B cell (primary cell): ENCODE measurements at regions not wholly inside any gene's neighbourhood (a gene's known extent, or its start where the extent isn't known, plus 50 kb on each side); places are given as distances from the start of the nearest gene placed in this dataset.

Experiments used
- ATAC-seq: fragments of 200-7000 bp; cut with Tn5 transposase; one replicate; pipeline ENCODE4 v1.10.0; 2021; ENCODE audit warnings: low read depth, mild to moderate bottlenecking, moderate number of reproducible peaks, moderate library complexity
- CTCF ChIA-PET: fragments of 350-600 bp; sonication (Branson Sonifier 250); formaldehyde crosslinking; loops from one replicate; lab custom pipeline; 2021; ENCODE audit warnings: antibody characterized with exemption, inconsistent platforms; lab: Charles Lee
- POLR2A ChIA-PET: fragments of 350-600 bp; sonication (Branson Sonifier 250); formaldehyde crosslinking; loops from one replicate; lab custom pipeline; 2021; ENCODE audit warnings: antibody characterized with exemption; lab: Charles Lee
- DNase-seq: peaks from one replicate; pipeline ENCODE4 v3.0.0; 2013
- H2AFZ ChIP-seq: 2 replicates; pipeline ENCODE4 v1.6.1; 2012; ENCODE audit warnings: mild to moderate bottlenecking, low read depth, low read length; ENCODE audit not compliant: insufficient read depth, poor library complexity, severe bottlenecking
- H3K27ac ChIP-seq, 2 donors: 1 replicate in 1 of 2; 2 replicates in 1 of 2; pipeline ENCODE4 v1.5.1; 2012 to 2013; ENCODE audit warnings: low read length in 2 of 2, mild to moderate bottlenecking in 2 of 2, moderate library complexity in 1 of 2
- H3K27me3 ChIP-seq, 4 experiments: fragments of 200-600 bp in 1 of 4; sonication (generic) in 1 of 4; replicated peaks in 1 of 4; 1 replicate in 2 of 4; 2 replicates in 2 of 4; pipeline versions ENCODE4 v1.6.1 to v1.7.0; 2013 to 2016; ENCODE audit warnings: low read length in 3 of 4, mild to moderate bottlenecking in 2 of 4, mixed read lengths in 1 of 4, moderate library complexity in 1 of 4; ENCODE audit not compliant: insufficient read depth in 4 of 4, control insufficient read depth in 3 of 4; ENCODE audit errors: control extremely low read depth in 1 of 4
- H3K36me3 ChIP-seq, 2 experiments: replicated peaks in 1 of 2; 1 replicate in 1 of 2; 2 replicates in 1 of 2; pipeline versions ENCODE4 v1.6.1 to v1.7.1; 2013; ENCODE audit warnings: low read length in 1 of 2; ENCODE audit not compliant: insufficient read depth in 2 of 2, control insufficient read depth in 1 of 2; ENCODE audit errors: control extremely low read depth in 1 of 2, extremely low read depth in 1 of 2
- H3K4me1 ChIP-seq, 2 donors: fragments of 200-600 bp in 1 of 2; sonication (generic) in 1 of 2; 1 replicate in 1 of 2; 2 replicates in 1 of 2; pipeline versions ENCODE4 v1.5.1 to v1.6.1; 2013 to 2017; ENCODE audit warnings: low read length in 2 of 2; ENCODE audit not compliant: control insufficient read depth in 2 of 2, insufficient read depth in 2 of 2
- H3K4me2 ChIP-seq: replicated peaks from 2 replicates; pipeline ENCODE3; 2012; ENCODE audit warnings: mild to moderate bottlenecking, low read depth, low read length; ENCODE audit not compliant: poor library complexity, severe bottlenecking
- H3K4me3 ChIP-seq, 5 experiments: fragments of 200-600 bp in 1 of 5; sonication (generic) in 1 of 5; 1 replicate in 3 of 5; 2 replicates in 2 of 5; pipeline versions ENCODE4 v1.5.1 to v1.7.0; 2011 to 2016; ENCODE audit warnings: low read length in 4 of 5, mild to moderate bottlenecking in 4 of 5, low read depth in 2 of 5, control low read depth in 1 of 5, moderate library complexity in 1 of 5; ENCODE audit not compliant: insufficient read depth in 1 of 5; ENCODE audit errors: control extremely low read depth in 1 of 5, extremely low read depth in 1 of 5
- H3K79me2 ChIP-seq: fragments of 200-600 bp; sonication (generic); one replicate; pipeline ENCODE4 v1.6.0; 2016; ENCODE audit warnings: low read length; ENCODE audit not compliant: control insufficient read depth, insufficient read depth
- H3K9ac ChIP-seq: fragments of 200-600 bp; sonication (generic); 2 replicates; pipeline ENCODE4 v1.6.1; 2017; ENCODE audit warnings: mild to moderate bottlenecking, low read length, moderate library complexity
- H3K9me3 ChIP-seq, 3 donors: one replicate each; pipeline versions ENCODE4 v1.6.1 to v1.7.1; 2013; ENCODE audit warnings: low read length in 2 of 3; ENCODE audit not compliant: control insufficient read depth in 2 of 3, insufficient read depth in 1 of 3; ENCODE audit errors: control extremely low read depth in 1 of 3
- H4K20me1 ChIP-seq: 2 replicates; pipeline ENCODE4 v1.6.0; 2012; ENCODE audit warnings: mild to moderate bottlenecking, low read length; ENCODE audit not compliant: insufficient read depth, control insufficient read depth, poor library complexity, severe bottlenecking
- H3K27ac Mint-ChIP-seq: one replicate; pipeline ENCODE4 v1.8.0; 2021; ENCODE audit warnings: mixed read lengths
- H3K27me3 Mint-ChIP-seq: one replicate; pipeline ENCODE4 v1.8.0; 2021; ENCODE audit warnings: mixed read lengths
- H3K4me1 Mint-ChIP-seq: one replicate; pipeline ENCODE4 v1.8.0; 2021; ENCODE audit warnings: mixed read lengths
- H3K4me3 Mint-ChIP-seq: one replicate; pipeline ENCODE4 v1.8.0; 2021; ENCODE audit warnings: mixed read lengths
- H3K9me3 Mint-ChIP-seq: one replicate; pipeline ENCODE4 v1.8.0; 2022; ENCODE audit warnings: mixed read lengths; ENCODE audit not compliant: insufficient read depth
- CTCF ChIP-seq: fragments of 200-600 bp; IDR thresholded peaks from one replicate; pipeline ENCODE4 v1.8.0; 2022; ENCODE audit warnings: antibody characterized with exemption, mild to moderate bottlenecking
- EZH2 ChIP-seq: IDR thresholded peaks from 2 replicates; pipeline ENCODE4 v1.6.1; 2012; ENCODE audit warnings: borderline replicate concordance, low read depth, mild to moderate bottlenecking, moderate library complexity, low read length; ENCODE audit not compliant: insufficient read depth, poor library complexity, severe bottlenecking
- WGBS: methylation state at CpG from one replicate; pipeline ENCODE4 v1.1.5; 2013; ENCODE audit warnings: missing lambda C conversion rate; ENCODE audit not compliant: insufficient coverage; 5-methylcytosine and 5-hydroxymethylcytosine counted together
- intact Hi-C: fragments of 100-400 bp; cut with micrococcal nuclease; formaldehyde crosslinking; loops from one replicate; pipeline ENCODE4 v1.10.0; 2022

- no peak overlapping the region for H3K27ac Mint-ChIP-seq
- no peak for ATAC-seq
These were observed 213.2 kb upstream of the ZNF217 start for GRCh38 chr20:53806683-53807401.

More at GRCh38 chr20:53806683-53807401, 213.2 kb upstream of the ZNF217 start:
- Histone ChIP-seq H3K4me1 (no peaks in the 10 kb centered on the region), H3K9ac (no peak overlapping the region), H3K4me3 (no peak overlapping the region), H3K36me3 (no peaks in the 10 kb centered on the region), H3K27me3 (no peaks in the 10 kb centered on the region), H3K9me3 (no peaks in the 10 kb centered on the region), H3K79me2 (no peaks in the 10 kb centered on the region), H4K20me1 (no peaks in the 10 kb centered on the region), H2AFZ (no peak overlapping the region), H3K4me2 (no peak overlapping the region), H3K27ac (no peak overlapping the region)
- WGBS = 97% methylated on average over 3 of the region's 6 CpGs
- no peak overlapping the region for H3K4me3 Mint-ChIP-seq
- intact Hi-C loops = no loop called here
- H3K4me1 Mint-ChIP-seq = no peaks in the 10 kb centered on the region
- ChIA-PET POLR2A (no interaction called here), CTCF (interaction anchor here (0.6 to 1.2 kb wide), 3 partner anchors 10 to 195 kb away, joined by 3 to 4 read pairs (median 3); no protein-coding TSS in a partner anchor)
- no peak for DNase-seq
- no peak for TF ChIP-seq CTCF
- TF ChIP-seq EZH2 = no peak
- H3K27me3 Mint-ChIP-seq = no peaks in the 10 kb centered on the region
- no peaks in the 10 kb centered on the region for H3K9me3 Mint-ChIP-seq
